Endothelial cell (in vitro differentiated cells): ENCODE measurements at regions not wholly inside any gene's neighbourhood (a gene's known extent, or its start where the extent isn't known, plus 50 kb on each side); places are given as distances from the start of the nearest gene placed in this dataset.

Experiments used
- DNase-seq: peaks from one replicate; pipeline ENCODE4 v3.0.0; 2021; ENCODE audit warnings: low spot score
- H3K27ac Mint-ChIP-seq: one replicate; pipeline ENCODE4 v1.8.0; 2021; ENCODE audit warnings: mixed read lengths, inconsistent platforms; ENCODE audit not compliant: unreplicated experiment
- H3K27me3 Mint-ChIP-seq: one replicate; pipeline ENCODE4 v1.8.0; 2021; ENCODE audit warnings: mild to moderate bottlenecking, moderate library complexity, mixed read lengths, inconsistent platforms; ENCODE audit not compliant: unreplicated experiment
- H3K36me3 Mint-ChIP-seq: one replicate; pipeline ENCODE4 v1.8.0; 2021; ENCODE audit warnings: mild to moderate bottlenecking, low read depth, mixed read lengths, inconsistent platforms; ENCODE audit not compliant: unreplicated experiment
- H3K4me1 Mint-ChIP-seq: one replicate; pipeline ENCODE4 v1.8.0; 2021; ENCODE audit warnings: mild to moderate bottlenecking, mixed read lengths, inconsistent platforms; ENCODE audit not compliant: unreplicated experiment
- H3K4me3 Mint-ChIP-seq: one replicate; pipeline ENCODE4 v1.8.0; 2021; ENCODE audit warnings: mild to moderate bottlenecking, mixed read lengths, inconsistent platforms; ENCODE audit not compliant: unreplicated experiment
- H3K9me3 Mint-ChIP-seq: one replicate; pipeline ENCODE4 v1.8.0; 2021; ENCODE audit warnings: mixed read lengths, inconsistent platforms; ENCODE audit not compliant: unreplicated experiment
- CTCF ChIP-seq: fragments of 200-600 bp; sonication (generic); IDR thresholded peaks from one replicate; pipeline ENCODE4 v1.5.0; 2021; ENCODE audit warnings: antibody characterized with exemption; ENCODE audit not compliant: unreplicated experiment

GRCh38 chr2:21761361-21761760, 637.6 kb downstream of the TDRD15 start:
- H3K27me3 Mint-ChIP-seq: no peaks in the 10 kb centered on the region
- H3K4me1 Mint-ChIP-seq: no peaks in the 10 kb centered on the region
- no peaks in the 10 kb centered on the region for H3K36me3 Mint-ChIP-seq
- H3K27ac Mint-ChIP-seq: no peak overlapping the region
- TF ChIP-seq CTCF: no peak
- no peak overlapping the region for H3K4me3 Mint-ChIP-seq
- no peaks in the 10 kb centered on the region for H3K9me3 Mint-ChIP-seq
- no peak for DNase-seq

- no peaks in the 10 kb centered on the region for H3K36me3 Mint-ChIP-seq
- H3K27ac Mint-ChIP-seq: no peak overlapping the region
- H3K9me3 Mint-ChIP-seq: no peaks in the 10 kb centered on the region
- DNase-seq: no peak
- no peaks in the 10 kb centered on the region for H3K27me3 Mint-ChIP-seq
- no peaks in the 10 kb centered on the region for H3K4me1 Mint-ChIP-seq
- H3K4me3 Mint-ChIP-seq: no peak overlapping the region
- TF ChIP-seq CTCF: no peak
Measured at GRCh38 chr2:21763501-21763900, 639.7 kb downstream of the TDRD15 start.

DNA sequence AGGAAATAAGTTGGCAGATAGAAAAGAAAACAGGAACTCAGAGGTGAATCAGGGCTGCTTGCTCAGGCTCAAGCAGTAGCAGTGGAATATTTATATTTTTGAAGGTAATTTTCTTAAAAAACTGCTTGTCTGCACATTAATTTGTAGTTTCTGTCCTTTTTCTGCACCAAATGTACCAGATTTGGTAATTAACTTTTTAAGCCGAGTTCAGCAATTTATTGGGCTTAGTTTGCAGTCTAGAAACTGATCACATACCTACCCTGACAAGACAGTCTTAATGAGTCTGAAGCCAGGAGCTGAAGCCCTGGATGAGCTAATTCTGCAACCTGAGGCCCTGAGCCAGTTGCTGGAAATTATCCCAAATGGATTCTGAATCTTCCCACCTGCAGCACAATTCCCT, 647.0 kb downstream of the TDRD15 start:
- DNase-seq: no peak
- H3K27ac Mint-ChIP-seq: no peak overlapping the region
- no peaks in the 10 kb centered on the region for H3K36me3 Mint-ChIP-seq
- no peak for TF ChIP-seq CTCF
- H3K27me3 Mint-ChIP-seq: no peaks in the 10 kb centered on the region
- no peak overlapping the region for H3K4me3 Mint-ChIP-seq
- peaks cover 11% of the 10 kb centered on the region for H3K4me1 Mint-ChIP-seq
- no peaks in the 10 kb centered on the region for H3K9me3 Mint-ChIP-seq

DNA sequence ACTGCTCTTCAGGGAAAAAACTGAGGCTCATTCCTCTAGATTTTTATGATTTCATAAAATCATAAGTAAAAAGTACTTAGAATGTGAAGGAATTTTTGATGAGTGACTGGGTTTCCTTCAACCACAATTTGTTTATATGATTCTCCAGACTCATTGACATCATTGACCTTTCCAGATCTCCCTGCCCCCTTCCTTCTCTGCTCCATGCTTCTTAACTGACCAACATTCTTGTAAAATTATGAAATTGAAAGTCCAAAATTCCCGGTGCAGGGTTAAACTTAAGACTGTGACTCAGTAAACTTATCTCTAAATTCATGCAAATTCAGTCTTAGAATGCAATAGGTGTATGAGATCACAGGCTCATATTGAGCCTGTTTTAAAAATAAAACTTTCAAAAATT, 648.9 kb downstream of the TDRD15 start:
- DNase-seq: no peak
- Mint-ChIP-seq H3K4me3 (no peak overlapping the region), H3K9me3 (no peaks in the 10 kb centered on the region), H3K27ac (no peak overlapping the region), H3K36me3 (no peaks in the 10 kb centered on the region), H3K4me1 (peaks cover 11% of the 10 kb centered on the region), H3K27me3 (no peaks in the 10 kb centered on the region)
- TF ChIP-seq CTCF: no peak

- Mint-ChIP-seq H3K27me3 (no peaks in the 10 kb centered on the region), H3K4me1 (peaks cover 11% of the 10 kb centered on the region), H3K4me3 (no peak overlapping the region), H3K27ac (no peak overlapping the region), H3K9me3 (no peaks in the 10 kb centered on the region), H3K36me3 (no peaks in the 10 kb centered on the region)
- no peak for TF ChIP-seq CTCF
- no peak for DNase-seq
Measured at GRCh38 chr2:21773168-21773567, 649.4 kb downstream of the TDRD15 start.
